ENCODE measurements at regions not wholly inside any gene's neighbourhood (a gene's known extent, or its start where the extent isn't known, plus 50 kb on each side); places are given as distances from the start of the nearest gene placed in this dataset.

GRCh38 chr13:95406176-95406575 is 104.9 kb upstream of the ABCC4 start:
- Histone ChIP-seq H3K79me1 (ENCODE audit: low read depth, low read length) (no peaks in the 10 kb centered on the region), H2BK120ac (ENCODE audit: low read depth, low read length) (no peak overlapping the region), H3K9ac (ENCODE audit: low read depth, low read length, poor library complexity) (no peak overlapping the region), H3K18ac (ENCODE audit: low read length) (no peak overlapping the region), H3K14ac (ENCODE audit: low read length) (no peak overlapping the region), H3K36me3 (replicated peaks in 1 of 2; ENCODE audit: control insufficient read depth in 2 of 2, insufficient read depth in 2 of 2, low read length in 2 of 2) (no peaks in the 10 kb centered on the region), H3K4me1 (ENCODE audit: control insufficient read depth in 2 of 2, insufficient read depth in 1 of 2, low read depth in 1 of 2, low read length in 2 of 2) (peaks cover 0 to 3% of the 10 kb centered on the region in 2 donors), H3K27ac (replicated peaks; ENCODE audit: low read length) (no peak overlapping the region), H3K9me3 (replicated peaks in 1 of 2; ENCODE audit: control insufficient read depth in 2 of 2, insufficient read depth in 1 of 2, low read depth in 1 of 2, low read length in 2 of 2) (no peaks in the 10 kb centered on the region), H4K8ac (ENCODE audit: low read depth, low read length) (no peak overlapping the region), H4K91ac (ENCODE audit: low read depth, low read length, poor library complexity) (no peak overlapping the region), H3K4me2 (ENCODE audit: insufficient read depth, low read length, poor library complexity, severe bottlenecking) (no peak overlapping the region), H2BK12ac (ENCODE audit: low read length) (no peak overlapping the region), H3K4ac (ENCODE audit: low read length) (no peak overlapping the region), H3K4me3 (ENCODE audit: low read length in 2 of 2) (no peak overlapping the region), H2AFZ (ENCODE audit: low read length) (no peak overlapping the region), H3K23ac (ENCODE audit: low read depth, low read length, poor library complexity) (no peak overlapping the region), H2BK15ac (ENCODE audit: low read length) (no peak overlapping the region), H2AK5ac (ENCODE audit: low read depth, low read length) (no peak overlapping the region), H2BK5ac (ENCODE audit: low read length) (no peak overlapping the region), H3K27me3 (ENCODE audit: control insufficient read depth in 3 of 3, insufficient read depth in 3 of 3, low read depth in 1 of 3, low read length in 3 of 3) (peaks cover 0 to 2% (median 0%) of the 10 kb centered on the region in 3 experiments)
- no CpG with 5 or more reads among the region's 3 CpGs for WGBS, 2 donors (ENCODE audit: extremely low coverage in 2 of 2, insufficient read length in 2 of 2, insufficient replicate concordance in 1 of 2)
- DNase-seq (ENCODE audit: low spot score), result no peak

GRCh38 chr13:95411428-95412040 is 110.3 kb upstream of the ABCC4 start:
- Histone ChIP-seq H3K36me3 (replicated peaks in 1 of 2; ENCODE audit: control insufficient read depth in 2 of 2, insufficient read depth in 2 of 2, low read length in 2 of 2) (no peaks in the 10 kb centered on the region), H3K79me1 (ENCODE audit: low read depth, low read length) (no peaks in the 10 kb centered on the region), H3K23ac (ENCODE audit: low read depth, low read length, poor library complexity) (no peak overlapping the region), H2AK5ac (ENCODE audit: low read depth, low read length) (no peak overlapping the region), H3K4ac (ENCODE audit: low read length) (no peak overlapping the region), H2AFZ (ENCODE audit: low read length) (peak overlapping the region; percentile 71), H2BK12ac (ENCODE audit: low read length) (no peak overlapping the region), H3K27me3 (ENCODE audit: control insufficient read depth in 3 of 3, insufficient read depth in 3 of 3, low read depth in 1 of 3, low read length in 3 of 3) (no peaks in the 10 kb centered on the region), H4K8ac (ENCODE audit: low read depth, low read length) (no peak overlapping the region), H2BK15ac (ENCODE audit: low read length) (no peak overlapping the region), H3K27ac (replicated peaks; ENCODE audit: low read length) (no peak overlapping the region), H3K14ac (ENCODE audit: low read length) (no peak overlapping the region), H3K18ac (ENCODE audit: low read length) (no peak overlapping the region), H3K4me1 (ENCODE audit: control insufficient read depth in 2 of 2, insufficient read depth in 1 of 2, low read depth in 1 of 2, low read length in 2 of 2) (no peaks in the 10 kb centered on the region), H4K91ac (ENCODE audit: low read depth, low read length, poor library complexity) (no peak overlapping the region), H2BK120ac (ENCODE audit: low read depth, low read length) (no peak overlapping the region), H3K4me2 (ENCODE audit: insufficient read depth, low read length, poor library complexity, severe bottlenecking) (no peak overlapping the region), H3K9me3 (replicated peaks in 1 of 2; ENCODE audit: control insufficient read depth in 2 of 2, insufficient read depth in 1 of 2, low read depth in 1 of 2, low read length in 2 of 2) (no peaks in the 10 kb centered on the region), H3K4me3 (ENCODE audit: low read length in 2 of 2) (no peak overlapping the region), H2BK5ac (ENCODE audit: low read length) (no peak overlapping the region), H3K9ac (ENCODE audit: low read depth, low read length, poor library complexity) (no peak overlapping the region)
- no peak for DNase-seq (ENCODE audit: low spot score)
- no CpG with 5 or more reads among the region's 7 CpGs for WGBS, 2 donors (ENCODE audit: extremely low coverage in 2 of 2, insufficient read length in 2 of 2, insufficient replicate concordance in 1 of 2)

- no peak overlapping the region for H2AK5ac ChIP-seq (ENCODE audit: low read depth, low read length)
- H3K9me3 ChIP-seq (replicated peaks in 1 of 2; ENCODE audit: control insufficient read depth in 2 of 2, insufficient read depth in 1 of 2, low read depth in 1 of 2, low read length in 2 of 2), result peaks cover 0 to 2% of the 10 kb centered on the region in 2 donors
- no peak overlapping the region for H3K9ac ChIP-seq (ENCODE audit: low read depth, low read length, poor library complexity)
- H2BK15ac ChIP-seq (ENCODE audit: low read length), result no peak overlapping the region
- H2BK12ac ChIP-seq (ENCODE audit: low read length), result no peak overlapping the region
- H2AFZ ChIP-seq (ENCODE audit: low read length), result no peak overlapping the region
- no CpG with 5 or more reads among the region's 4 CpGs for WGBS, 2 donors (ENCODE audit: extremely low coverage in 2 of 2, insufficient read length in 2 of 2, insufficient replicate concordance in 1 of 2)
- no peaks in the 10 kb centered on the region for H3K36me3 ChIP-seq (replicated peaks in 1 of 2; ENCODE audit: control insufficient read depth in 2 of 2, insufficient read depth in 2 of 2, low read length in 2 of 2)
- no peaks in the 10 kb centered on the region for H3K79me1 ChIP-seq (ENCODE audit: low read depth, low read length)
- H3K4ac ChIP-seq (ENCODE audit: low read length), result no peak overlapping the region
- no peaks in the 10 kb centered on the region for H3K27me3 ChIP-seq (ENCODE audit: control insufficient read depth in 3 of 3, insufficient read depth in 3 of 3, low read depth in 1 of 3, low read length in 3 of 3)
- no peak overlapping the region for H3K4me2 ChIP-seq (ENCODE audit: insufficient read depth, low read length, poor library complexity, severe bottlenecking)
- no peak overlapping the region for H3K27ac ChIP-seq (replicated peaks; ENCODE audit: low read length)
- H2BK120ac ChIP-seq (ENCODE audit: low read depth, low read length), result no peak overlapping the region
- no peak overlapping the region for H3K14ac ChIP-seq (ENCODE audit: low read length)
- H4K8ac ChIP-seq (ENCODE audit: low read depth, low read length), result no peak overlapping the region
- H3K23ac ChIP-seq (ENCODE audit: low read depth, low read length, poor library complexity), result no peak overlapping the region
- no peak overlapping the region for H3K4me3 ChIP-seq (ENCODE audit: low read length in 2 of 2)
- no peak overlapping the region for H2BK5ac ChIP-seq (ENCODE audit: low read length)
- no peak for DNase-seq (ENCODE audit: low spot score)
- H4K91ac ChIP-seq (ENCODE audit: low read depth, low read length, poor library complexity), result no peak overlapping the region
- no peak overlapping the region for H3K18ac ChIP-seq (ENCODE audit: low read length)
- H3K4me1 ChIP-seq (ENCODE audit: control insufficient read depth in 2 of 2, insufficient read depth in 1 of 2, low read depth in 1 of 2, low read length in 2 of 2), result peaks cover 0 to 2% of the 10 kb centered on the region in 2 donors
Measured at GRCh38 chr13:95418946-95419345, 117.7 kb upstream of the ABCC4 start.

GRCh38 chr13:95420501-95420900 is 119.2 kb upstream of the ABCC4 start:
- Histone ChIP-seq H2BK5ac (ENCODE audit: low read length) (no peak overlapping the region), H3K9me3 (replicated peaks in 1 of 2; ENCODE audit: control insufficient read depth in 2 of 2, insufficient read depth in 1 of 2, low read depth in 1 of 2, low read length in 2 of 2) (peaks cover 0 to 2% of the 10 kb centered on the region in 2 donors), H4K8ac (ENCODE audit: low read depth, low read length) (no peak overlapping the region), H2BK15ac (ENCODE audit: low read length) (no peak overlapping the region), H3K9ac (ENCODE audit: low read depth, low read length, poor library complexity) (no peak overlapping the region), H3K23ac (ENCODE audit: low read depth, low read length, poor library complexity) (no peak overlapping the region), H3K4ac (ENCODE audit: low read length) (no peak overlapping the region), H3K4me3 (ENCODE audit: low read length in 2 of 2) (no peak overlapping the region), H3K14ac (ENCODE audit: low read length) (no peak overlapping the region), H3K4me2 (ENCODE audit: insufficient read depth, low read length, poor library complexity, severe bottlenecking) (no peak overlapping the region), H3K79me1 (ENCODE audit: low read depth, low read length) (no peaks in the 10 kb centered on the region), H3K27ac (replicated peaks; ENCODE audit: low read length) (no peak overlapping the region), H2BK120ac (ENCODE audit: low read depth, low read length) (no peak overlapping the region), H2AFZ (ENCODE audit: low read length) (peak overlapping the region; percentile 73), H2AK5ac (ENCODE audit: low read depth, low read length) (no peak overlapping the region), H3K18ac (ENCODE audit: low read length) (no peak overlapping the region), H2BK12ac (ENCODE audit: low read length) (no peak overlapping the region), H3K36me3 (replicated peaks in 1 of 2; ENCODE audit: control insufficient read depth in 2 of 2, insufficient read depth in 2 of 2, low read length in 2 of 2) (no peaks in the 10 kb centered on the region), H4K91ac (ENCODE audit: low read depth, low read length, poor library complexity) (no peak overlapping the region), H3K4me1 (ENCODE audit: control insufficient read depth in 2 of 2, insufficient read depth in 1 of 2, low read depth in 1 of 2, low read length in 2 of 2) (peaks cover 0 to 2% of the 10 kb centered on the region in 2 donors), H3K27me3 (ENCODE audit: control insufficient read depth in 3 of 3, insufficient read depth in 3 of 3, low read depth in 1 of 3, low read length in 3 of 3) (no peaks in the 10 kb centered on the region)
- DNase-seq (ENCODE audit: low spot score), result no peak
- WGBS, 2 donors (ENCODE audit: extremely low coverage in 2 of 2, insufficient read length in 2 of 2, insufficient replicate concordance in 1 of 2), result no CpG with 5 or more reads among the region's 8 CpGs

All from neuronal stem cell (in vitro differentiated cells).